Ascending aorta (tissue), 2 donors: ENCODE measurements at regions not wholly inside any gene's neighbourhood (a gene's known extent, or its start where the extent isn't known, plus 50 kb on each side); places are given as distances from the start of the nearest gene placed in this dataset.

Experiments
- DNase-seq, 2 donors: peaks; one replicate each; pipeline ENCODE4 v3.0.0-alpha.2; 2019; ENCODE audit warnings: low spot score in 2 of 2
- H3K27ac ChIP-seq, 2 donors: fragments of 200-600 bp; sonication (generic); one replicate each; pipeline ENCODE4 v1.5.1; 2016 to 2017; ENCODE audit warnings: mild to moderate bottlenecking in 1 of 2
- H3K27me3 ChIP-seq: fragments of 200-600 bp; sonication (generic); one replicate; pipeline ENCODE4 v1.5.1; 2017
- H3K36me3 ChIP-seq, 2 donors: fragments of 200-600 bp; sonication (generic); one replicate each; pipeline ENCODE4 v1.5.1; 2016
- H3K4me1 ChIP-seq, 2 donors: fragments of 200-600 bp; sonication (generic); one replicate each; pipeline ENCODE4 v1.5.1; 2016 to 2017; ENCODE audit warnings: mild to moderate bottlenecking in 1 of 2
- H3K4me3 ChIP-seq, 2 donors: fragments of 200-600 bp; sonication (generic); one replicate each; pipeline ENCODE4 v1.5.1; 2016 to 2017; ENCODE audit warnings: mild to moderate bottlenecking in 1 of 2
- H3K9me3 ChIP-seq, 2 donors: fragments of 200-600 bp; sonication (generic); one replicate each; pipeline ENCODE4 v1.5.1; 2016
- intact Hi-C: fragments of 100-400 bp; cut with DNase I; formaldehyde crosslinking; loops from one replicate; pipeline ENCODE4 v1.15.1; 2023
- TF ChIP-seq, protein P1 (sequence below), 3 experiments: fragments of 200-600 bp in 2 of 3; fragments of 450-650 bp in 1 of 3; sonication (generic) in 2 of 3; IDR thresholded peaks; one replicate each; pipeline ENCODE4 v1.5.1; 2016 to 2019; ENCODE audit warnings: antibody characterized with exemption in 3 of 3, mild to moderate bottlenecking in 1 of 3, moderate library complexity in 1 of 3

DNA sequence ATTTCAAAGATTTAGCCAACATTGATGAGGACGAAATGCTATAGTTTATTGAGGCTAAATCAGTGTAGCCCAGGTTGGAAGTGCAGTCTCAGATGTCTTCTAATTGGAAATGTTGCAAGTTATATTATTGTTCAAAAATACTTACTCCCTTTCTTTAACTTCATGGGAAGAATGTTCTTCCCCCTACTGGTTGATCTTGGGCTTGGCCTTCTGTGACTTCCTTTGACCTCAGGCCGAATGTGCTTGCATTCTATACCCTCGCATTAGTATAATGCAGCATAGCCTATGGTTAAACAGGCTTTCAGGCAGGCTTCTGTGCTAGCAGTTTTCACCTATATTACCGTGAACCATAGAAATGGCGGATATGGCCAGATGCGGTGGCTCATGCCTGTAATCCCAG lies 77.3 kb downstream of the RPE65 start:
- Histone ChIP-seq H3K4me3 (no peak overlapping the region), H3K36me3 (no peaks in the 10 kb centered on the region), H3K4me1 (no peaks in the 10 kb centered on the region), H3K9me3 (no peaks in the 10 kb centered on the region), H3K27me3 (no peaks in the 10 kb centered on the region), H3K27ac (no peak overlapping the region)
- intact Hi-C loops, result no loop called here
- TF ChIP-seq, protein P1, sequence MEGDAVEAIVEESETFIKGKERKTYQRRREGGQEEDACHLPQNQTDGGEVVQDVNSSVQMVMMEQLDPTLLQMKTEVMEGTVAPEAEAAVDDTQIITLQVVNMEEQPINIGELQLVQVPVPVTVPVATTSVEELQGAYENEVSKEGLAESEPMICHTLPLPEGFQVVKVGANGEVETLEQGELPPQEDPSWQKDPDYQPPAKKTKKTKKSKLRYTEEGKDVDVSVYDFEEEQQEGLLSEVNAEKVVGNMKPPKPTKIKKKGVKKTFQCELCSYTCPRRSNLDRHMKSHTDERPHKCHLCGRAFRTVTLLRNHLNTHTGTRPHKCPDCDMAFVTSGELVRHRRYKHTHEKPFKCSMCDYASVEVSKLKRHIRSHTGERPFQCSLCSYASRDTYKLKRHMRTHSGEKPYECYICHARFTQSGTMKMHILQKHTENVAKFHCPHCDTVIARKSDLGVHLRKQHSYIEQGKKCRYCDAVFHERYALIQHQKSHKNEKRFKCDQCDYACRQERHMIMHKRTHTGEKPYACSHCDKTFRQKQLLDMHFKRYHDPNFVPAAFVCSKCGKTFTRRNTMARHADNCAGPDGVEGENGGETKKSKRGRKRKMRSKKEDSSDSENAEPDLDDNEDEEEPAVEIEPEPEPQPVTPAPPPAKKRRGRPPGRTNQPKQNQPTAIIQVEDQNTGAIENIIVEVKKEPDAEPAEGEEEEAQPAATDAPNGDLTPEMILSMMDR (IDR thresholded peaks at IDR 0.05), result no peak
- no peak for DNase-seq

DNA sequence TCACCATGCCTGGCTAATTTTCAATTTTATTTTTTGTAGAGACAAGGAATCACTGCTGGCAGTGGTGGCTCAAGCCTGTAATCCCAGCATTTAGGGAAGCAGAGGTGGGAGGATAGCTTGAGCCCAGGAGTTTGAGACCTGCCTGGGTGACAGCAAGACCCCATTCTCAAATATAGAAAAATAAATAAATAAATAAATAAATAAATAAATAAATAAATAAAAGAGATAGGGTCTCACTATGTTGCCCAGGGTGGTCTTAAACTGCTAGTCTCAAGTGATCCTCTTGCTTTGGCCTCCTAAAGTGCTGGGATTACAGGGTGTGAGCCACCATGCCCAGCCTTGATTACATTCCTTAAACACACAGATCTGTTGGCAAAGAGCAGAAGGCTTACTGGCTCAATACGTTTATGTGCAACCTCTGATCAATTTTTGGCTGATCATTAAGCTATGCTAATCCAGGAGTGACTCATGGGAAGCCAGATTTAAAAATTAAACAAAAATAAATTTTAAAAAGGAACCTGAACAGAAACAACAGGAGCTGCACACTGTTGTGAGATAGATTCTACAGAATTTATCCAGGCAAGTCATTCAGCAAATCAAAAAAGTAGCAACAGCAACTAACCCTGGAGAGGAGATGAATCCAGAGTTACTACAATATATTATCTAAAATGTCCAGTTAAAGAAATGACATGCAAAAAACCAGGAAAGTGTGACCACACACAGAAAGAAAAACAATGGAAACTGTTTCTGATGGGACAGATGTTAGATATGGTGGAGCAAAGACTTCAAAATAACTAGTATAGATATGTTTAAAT lies 79.4 kb downstream of the RPE65 start:
- TF ChIP-seq, protein P1 (IDR thresholded peaks at IDR 0.05), result no peak
- Histone ChIP-seq H3K9me3 (no peaks in the 10 kb centered on the region), H3K4me1 (no peaks in the 10 kb centered on the region), H3K36me3 (no peaks in the 10 kb centered on the region), H3K4me3 (no peak overlapping the region), H3K27me3 (no peaks in the 10 kb centered on the region), H3K27ac (no peak overlapping the region)
- intact Hi-C loops, result no loop called here
- no peak for DNase-seq

- no peak for DNase-seq
- Histone ChIP-seq H3K4me1 (no peaks in the 10 kb centered on the region), H3K4me3 (no peak overlapping the region), H3K27ac (no peak overlapping the region), H3K36me3 (no peaks in the 10 kb centered on the region), H3K27me3 (no peaks in the 10 kb centered on the region), H3K9me3 (no peaks in the 10 kb centered on the region)
- TF ChIP-seq, protein P1 (IDR thresholded peaks at IDR 0.05), result no peak
- intact Hi-C loops, result no loop called here
Measured at GRCh38 chr1:68366572-68366971, 83.2 kb downstream of the RPE65 start.

DNA sequence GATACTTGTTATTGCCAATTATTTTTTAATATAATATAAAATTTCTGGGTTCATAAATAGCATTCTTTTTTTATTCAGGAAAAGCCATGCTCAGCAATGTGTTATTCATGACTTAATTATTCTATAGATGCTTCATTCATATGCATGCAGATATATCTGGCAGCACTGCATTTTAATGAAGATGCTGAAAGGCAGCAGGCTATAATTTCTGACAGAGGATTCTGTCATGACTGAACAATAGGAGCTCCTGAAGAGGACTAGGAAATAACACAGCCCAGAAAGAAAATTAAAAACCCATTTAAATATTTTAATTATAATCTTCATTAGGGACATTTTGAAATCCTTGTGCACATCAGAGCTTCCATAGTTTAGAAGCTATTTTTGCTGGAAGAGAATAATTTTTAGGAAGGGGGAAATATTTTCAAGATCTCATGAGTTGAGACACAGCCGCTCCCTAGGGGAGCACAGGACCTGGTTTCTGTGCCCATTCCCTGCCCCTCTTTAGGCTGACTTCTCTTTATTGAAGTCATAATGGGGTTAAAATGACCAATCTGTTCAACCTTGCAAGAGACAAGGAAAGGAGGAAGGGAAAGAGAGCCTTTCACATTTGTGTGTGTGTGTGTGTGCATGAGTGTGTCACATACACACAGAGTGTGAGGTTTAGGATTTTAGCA lies 83.9 kb downstream of the RPE65 start:
- no peak for DNase-seq
- no peaks in the 10 kb centered on the region for H3K27me3 ChIP-seq
- no peak overlapping the region for H3K4me3 ChIP-seq
- H3K4me1 ChIP-seq, result no peaks in the 10 kb centered on the region
- no peaks in the 10 kb centered on the region for H3K9me3 ChIP-seq
- no peak overlapping the region for H3K27ac ChIP-seq
- no peaks in the 10 kb centered on the region for H3K36me3 ChIP-seq
- intact Hi-C loops, result no loop called here
- TF ChIP-seq, protein P1 (IDR thresholded peaks at IDR 0.05), result no peak

DNA sequence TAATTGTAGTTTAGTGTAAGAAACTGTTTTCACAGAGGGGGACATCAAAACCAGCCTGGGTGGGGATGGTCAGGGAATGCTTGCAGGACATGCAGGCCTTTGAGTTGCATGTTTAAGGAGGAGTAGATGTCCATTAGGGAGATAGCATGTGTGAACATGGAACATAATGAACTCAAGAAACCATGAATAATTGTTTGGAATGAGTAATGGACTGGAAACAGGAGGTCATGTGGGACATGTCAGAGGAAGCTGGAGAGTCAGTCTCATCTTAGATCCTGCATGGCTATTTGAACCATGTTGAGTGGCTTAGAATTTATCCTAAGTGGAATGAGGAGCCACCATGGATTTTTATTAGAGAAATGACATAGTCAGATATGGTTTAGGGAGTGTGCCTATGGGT lies 86.4 kb downstream of the RPE65 start:
- intact Hi-C loops, result no loop called here
- Histone ChIP-seq H3K27ac (no peak overlapping the region), H3K4me1 (peaks cover 0 to 8% of the 10 kb centered on the region in 2 donors), H3K36me3 (no peaks in the 10 kb centered on the region), H3K9me3 (no peaks in the 10 kb centered on the region), H3K27me3 (no peaks in the 10 kb centered on the region), H3K4me3 (no peak overlapping the region)
- DNase-seq, result no peak
- TF ChIP-seq, protein P1 (IDR thresholded peaks at IDR 0.05), result no peak
